GDM1 (cell line): ENCODE measurements at regions not wholly inside any gene's neighbourhood (a gene's known extent, or its start where the extent isn't known, plus 50 kb on each side); places are given as distances from the start of the nearest gene placed in this dataset.
"Not testable (repeated sequence)": the region's sequence is repeated elsewhere in the genome, so short reads cannot be mapped to it uniquely, and the experiment has no call there.

Source experiments
- DNase-seq: peaks from one replicate; lab custom pipeline; 2025; lab: John Stamatoyannopoulos, UW

DNA sequence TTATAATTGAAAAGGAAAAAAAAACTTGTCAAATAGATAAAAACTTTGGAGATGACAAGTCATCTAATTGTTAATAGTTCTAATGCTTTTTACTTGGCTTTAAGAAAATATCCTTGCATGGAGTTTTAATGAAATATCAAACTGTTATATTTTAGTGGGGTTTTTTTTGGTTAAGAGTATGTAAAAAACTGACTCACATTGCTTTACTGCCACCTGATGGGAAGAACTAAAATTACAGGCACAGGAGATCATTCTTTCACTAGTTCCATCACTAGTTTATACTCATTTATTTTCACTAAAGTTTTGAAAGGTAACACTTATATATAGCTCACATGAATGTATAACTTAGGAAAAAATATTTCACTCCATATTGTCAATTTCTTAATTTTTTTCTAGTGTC, 309.1 kb downstream of the LMBRD1 start:
- DNase-seq: no peak

DNA sequence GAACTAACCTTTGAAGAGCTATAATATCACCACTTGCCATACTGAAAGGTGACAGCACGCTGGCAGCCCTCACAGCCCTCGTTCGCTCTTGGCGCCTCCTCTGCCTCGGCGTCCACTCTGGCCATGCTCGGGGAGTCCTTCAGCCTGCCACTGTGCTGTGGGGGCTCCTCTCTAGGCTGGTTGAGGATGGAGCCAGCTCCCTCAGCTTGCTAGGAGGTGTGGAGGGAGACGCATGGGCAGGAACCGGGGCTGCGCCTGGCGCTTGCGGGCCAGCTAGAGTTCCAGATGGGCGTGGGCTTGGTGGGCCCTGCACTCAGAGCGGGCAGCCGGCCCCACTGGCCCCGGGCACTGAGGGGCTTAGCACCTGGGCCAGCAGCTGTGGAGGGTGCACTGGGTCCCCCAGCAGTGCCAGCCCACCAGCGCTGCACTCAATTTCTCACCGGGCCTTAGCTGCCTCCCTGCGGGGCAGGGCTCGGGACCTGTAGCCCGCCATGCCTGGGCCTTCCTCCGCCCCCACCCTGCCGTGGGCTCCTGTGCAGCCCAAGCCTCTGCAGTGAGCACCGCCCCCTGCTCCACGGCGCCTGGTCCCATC, 329.7 kb downstream of the LMBRD1 start:
- no peak for DNase-seq

DNA sequence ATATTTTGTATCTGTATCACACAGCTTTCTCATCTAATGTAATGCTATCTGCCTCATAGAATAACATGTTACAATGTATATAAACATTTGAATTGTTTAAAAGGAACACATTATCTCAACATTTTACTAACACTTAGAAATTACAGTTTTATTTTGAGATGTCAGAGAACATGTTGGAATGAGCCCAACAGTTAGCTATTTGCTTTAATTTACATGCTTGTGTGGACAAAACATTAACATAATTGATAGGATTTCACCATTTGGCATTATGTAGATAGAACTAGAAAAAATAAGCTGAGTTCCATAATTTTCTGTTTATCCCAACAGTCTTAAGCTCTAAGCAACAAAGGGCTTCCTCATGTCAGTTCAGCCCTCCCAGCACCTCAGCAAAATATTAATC, 330.9 kb downstream of the LMBRD1 start:
- DNase-seq: no peak

DNA sequence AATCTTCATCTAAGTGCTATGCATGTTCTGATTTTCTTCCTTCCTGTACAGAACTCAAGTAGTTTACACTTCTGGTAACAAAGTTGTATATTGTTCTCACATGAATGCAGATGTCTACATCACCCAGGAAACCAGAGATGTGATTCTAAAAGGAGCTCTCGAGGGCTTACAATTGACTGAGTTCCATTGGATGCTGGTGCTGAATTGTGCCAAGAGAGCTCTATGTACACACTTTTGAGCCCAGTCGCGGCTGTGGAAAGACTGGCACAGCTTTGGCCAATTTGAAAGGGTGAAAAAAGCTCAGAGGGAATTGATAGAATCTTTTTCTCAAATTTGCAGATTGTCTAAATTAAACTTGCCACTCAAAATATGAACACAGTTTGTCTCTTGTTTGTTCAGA, 340.7 kb downstream of the LMBRD1 start:
- no peak for DNase-seq

DNA sequence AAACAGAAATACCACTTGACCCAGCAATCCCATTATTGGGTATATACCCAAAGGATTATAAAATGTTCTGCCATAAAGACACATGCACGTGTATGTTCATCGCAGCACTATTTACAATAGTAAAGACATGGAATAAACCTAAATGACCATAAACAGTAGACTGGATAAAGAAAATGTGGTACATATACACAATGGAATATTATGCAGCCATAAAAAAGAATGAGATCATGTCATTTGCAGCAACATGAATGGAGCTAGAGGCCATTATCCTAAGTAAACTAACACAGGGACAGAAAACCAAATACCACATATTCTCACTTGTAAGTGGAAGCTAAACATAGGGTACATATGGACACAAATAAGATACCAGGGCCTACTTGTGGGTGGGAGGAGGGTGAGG, 342.2 kb downstream of the LMBRD1 start:
- not testable (repeated sequence) for DNase-seq

DNA sequence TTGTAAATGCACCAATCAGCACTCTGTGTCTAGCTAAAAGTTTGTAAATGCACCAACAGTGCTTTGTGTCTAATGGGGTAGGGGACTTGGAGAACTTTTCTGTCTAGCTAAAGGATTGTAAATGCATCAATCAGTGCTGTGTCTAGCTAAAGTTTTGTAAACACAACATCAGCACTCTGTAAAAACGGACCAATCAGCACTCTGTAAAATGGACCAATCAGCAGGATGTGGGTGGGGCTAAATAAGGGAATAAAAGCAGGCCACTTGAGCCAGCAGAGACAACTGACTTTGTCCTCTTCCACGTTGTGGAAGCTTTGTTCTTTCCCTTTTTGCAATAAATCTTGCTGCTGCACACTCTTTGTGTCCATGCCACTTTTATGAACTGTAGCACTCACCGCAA, 346.3 kb downstream of the LMBRD1 start:
- not testable (repeated sequence) for DNase-seq

DNA sequence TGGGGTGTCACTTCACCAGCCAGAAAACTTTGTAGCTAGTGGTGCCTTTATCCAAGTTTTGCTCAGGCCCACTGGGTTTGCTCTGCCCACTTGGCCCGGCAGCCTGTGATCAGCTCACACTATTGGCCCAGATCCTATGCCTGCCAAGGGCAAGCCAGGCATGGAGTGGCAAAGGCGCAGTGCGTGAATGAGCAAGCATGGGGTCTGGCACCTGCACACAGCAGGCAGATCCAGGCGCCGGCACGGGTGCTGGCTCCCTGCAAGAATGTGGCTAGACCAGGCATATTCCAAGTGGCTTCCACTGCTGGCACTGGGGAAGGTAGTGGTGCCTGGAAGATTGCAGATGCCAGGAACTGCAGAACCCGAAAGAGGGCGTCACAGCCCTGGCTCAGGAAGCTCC, 346.9 kb downstream of the LMBRD1 start:
- no peak for DNase-seq
